ENCODE measurements at regions not wholly inside any gene's neighbourhood (a gene's known extent, or its start where the extent isn't known, plus 50 kb on each side); places are given as distances from the start of the nearest gene placed in this dataset.

GRCh38 chr11:81966340-81966739 is 767.3 kb downstream of the FAM181B start:
- TF ChIP-seq, protein P1, sequence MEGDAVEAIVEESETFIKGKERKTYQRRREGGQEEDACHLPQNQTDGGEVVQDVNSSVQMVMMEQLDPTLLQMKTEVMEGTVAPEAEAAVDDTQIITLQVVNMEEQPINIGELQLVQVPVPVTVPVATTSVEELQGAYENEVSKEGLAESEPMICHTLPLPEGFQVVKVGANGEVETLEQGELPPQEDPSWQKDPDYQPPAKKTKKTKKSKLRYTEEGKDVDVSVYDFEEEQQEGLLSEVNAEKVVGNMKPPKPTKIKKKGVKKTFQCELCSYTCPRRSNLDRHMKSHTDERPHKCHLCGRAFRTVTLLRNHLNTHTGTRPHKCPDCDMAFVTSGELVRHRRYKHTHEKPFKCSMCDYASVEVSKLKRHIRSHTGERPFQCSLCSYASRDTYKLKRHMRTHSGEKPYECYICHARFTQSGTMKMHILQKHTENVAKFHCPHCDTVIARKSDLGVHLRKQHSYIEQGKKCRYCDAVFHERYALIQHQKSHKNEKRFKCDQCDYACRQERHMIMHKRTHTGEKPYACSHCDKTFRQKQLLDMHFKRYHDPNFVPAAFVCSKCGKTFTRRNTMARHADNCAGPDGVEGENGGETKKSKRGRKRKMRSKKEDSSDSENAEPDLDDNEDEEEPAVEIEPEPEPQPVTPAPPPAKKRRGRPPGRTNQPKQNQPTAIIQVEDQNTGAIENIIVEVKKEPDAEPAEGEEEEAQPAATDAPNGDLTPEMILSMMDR (IDR thresholded peaks at IDR 0.05), result no peak
- no peak for TF ChIP-seq POLR2A (IDR thresholded peaks at IDR 0.05)

All from heart left ventricle (tissue), 13 donors.